Duodenal mucosa (tissue), 2 donors: ENCODE measurements at regions not wholly inside any gene's neighbourhood (a gene's known extent, or its start where the extent isn't known, plus 50 kb on each side); places are given as distances from the start of the nearest gene placed in this dataset.

ENCODE experiments used
- H3K27ac ChIP-seq: one replicate; pipeline ENCODE4 v1.7.0; 2013; ENCODE audit warnings: low read depth, low read length
- H3K27me3 ChIP-seq, 2 donors: one replicate each; pipeline ENCODE4 v1.7.0; 2013; ENCODE audit warnings: low read length in 2 of 2, control low read depth in 1 of 2; ENCODE audit not compliant: insufficient read depth in 2 of 2, control insufficient read depth in 1 of 2
- H3K36me3 ChIP-seq, 2 donors: one replicate each; pipeline ENCODE4 v1.7.0; 2013; ENCODE audit warnings: low read length in 2 of 2, control low read depth in 1 of 2; ENCODE audit not compliant: insufficient read depth in 2 of 2, control insufficient read depth in 1 of 2
- H3K4me1 ChIP-seq, 2 donors: one replicate each; pipeline ENCODE4 v1.7.0; 2013; ENCODE audit warnings: low read length in 2 of 2, control low read depth in 1 of 2; ENCODE audit not compliant: insufficient read depth in 2 of 2, control insufficient read depth in 1 of 2
- H3K4me3 ChIP-seq, 2 donors: one replicate each; pipeline ENCODE4 v1.7.0; 2013; ENCODE audit warnings: low read length in 2 of 2, low read depth in 1 of 2
- H3K9ac ChIP-seq, 2 donors: one replicate each; pipeline ENCODE4 v1.7.0; 2013; ENCODE audit warnings: low read length in 2 of 2, low read depth in 1 of 2
- H3K9me3 ChIP-seq, 2 donors: one replicate each; pipeline ENCODE4 v1.7.0; 2013; ENCODE audit warnings: low read length in 2 of 2, control low read depth in 1 of 2; ENCODE audit not compliant: control insufficient read depth in 1 of 2

GRCh38 chr5:158170060-158170459 lies 311.1 kb upstream of the CLINT1 start:
- H3K4me1 ChIP-seq: peaks cover 10 to 24% of the 10 kb centered on the region in 2 donors
- H3K27ac ChIP-seq: no peak overlapping the region
- no peak overlapping the region for H3K9ac ChIP-seq
- H3K36me3 ChIP-seq: no peaks in the 10 kb centered on the region
- H3K4me3 ChIP-seq: no peak overlapping the region
- no peaks in the 10 kb centered on the region for H3K9me3 ChIP-seq
- no peaks in the 10 kb centered on the region for H3K27me3 ChIP-seq

GRCh38 chr5:158166424-158166823 lies 307.5 kb upstream of the CLINT1 start:
- Histone ChIP-seq H3K9me3 (no peaks in the 10 kb centered on the region), H3K9ac (no peak overlapping the region), H3K36me3 (no peaks in the 10 kb centered on the region), H3K27ac (no peak overlapping the region), H3K27me3 (peaks cover 3% of the 10 kb centered on the region in 2 donors), H3K4me1 (peaks cover 5 to 18% of the 10 kb centered on the region in 2 donors), H3K4me3 (no peak overlapping the region)

GRCh38 chr5:158165647-158166046 lies 306.7 kb upstream of the CLINT1 start:
- Histone ChIP-seq H3K27ac (no peak overlapping the region), H3K9ac (no peak overlapping the region), H3K4me1 (peaks cover under 1 to 10% of the 10 kb centered on the region in 2 donors), H3K4me3 (no peak overlapping the region), H3K27me3 (peaks cover 3% of the 10 kb centered on the region in 2 donors), H3K36me3 (no peaks in the 10 kb centered on the region), H3K9me3 (no peaks in the 10 kb centered on the region)

GRCh38 chr5:158164296-158165047 lies 305.5 kb upstream of the CLINT1 start:
- H3K36me3 ChIP-seq: no peaks in the 10 kb centered on the region
- H3K27ac ChIP-seq: no peak overlapping the region
- no peaks in the 10 kb centered on the region for H3K4me1 ChIP-seq

GRCh38 chr5:158163451-158164295 lies 304.7 kb upstream of the CLINT1 start:
- H3K9me3 ChIP-seq: no peaks in the 10 kb centered on the region
- peaks cover 3% of the 10 kb centered on the region in 2 donors for H3K27me3 ChIP-seq
- H3K4me3 ChIP-seq: no peak overlapping the region
- H3K4me1 ChIP-seq: no peaks in the 10 kb centered on the region
- H3K9ac ChIP-seq: no peak overlapping the region
- no peak overlapping the region for H3K27ac ChIP-seq
- no peaks in the 10 kb centered on the region for H3K36me3 ChIP-seq

More at GRCh38 chr5:158164296-158165047, 305.5 kb upstream of the CLINT1 start:
- H3K4me3 ChIP-seq: no peak overlapping the region
- no peaks in the 10 kb centered on the region for H3K9me3 ChIP-seq
- H3K27me3 ChIP-seq: peaks cover 3% of the 10 kb centered on the region in 2 donors
- H3K9ac ChIP-seq: no peak overlapping the region

GRCh38 chr5:158162479-158163034 lies 303.6 kb upstream of the CLINT1 start:
- H3K27ac ChIP-seq: no peak overlapping the region
- H3K27me3 ChIP-seq: peaks cover 3% of the 10 kb centered on the region in 2 donors
- no peaks in the 10 kb centered on the region for H3K9me3 ChIP-seq
- H3K4me1 ChIP-seq: no peaks in the 10 kb centered on the region
- H3K4me3 ChIP-seq: no peak overlapping the region
- no peak overlapping the region for H3K9ac ChIP-seq
- no peaks in the 10 kb centered on the region for H3K36me3 ChIP-seq

- Histone ChIP-seq H3K9me3 (no peaks in the 10 kb centered on the region), H3K36me3 (no peaks in the 10 kb centered on the region), H3K4me3 (no peak overlapping the region), H3K9ac (no peak overlapping the region), H3K27ac (no peak overlapping the region), H3K27me3 (peaks cover 3% of the 10 kb centered on the region in 2 donors), H3K4me1 (no peaks in the 10 kb centered on the region)
Observed at GRCh38 chr5:158162026-158162425, 303.1 kb upstream of the CLINT1 start.

GRCh38 chr5:158159621-158160020 lies 300.7 kb upstream of the CLINT1 start:
- no peaks in the 10 kb centered on the region for H3K9me3 ChIP-seq
- H3K4me3 ChIP-seq: no peak overlapping the region
- H3K27ac ChIP-seq: no peak overlapping the region
- H3K4me1 ChIP-seq: no peaks in the 10 kb centered on the region
- no peak overlapping the region for H3K9ac ChIP-seq
- H3K36me3 ChIP-seq: no peaks in the 10 kb centered on the region
- H3K27me3 ChIP-seq: peaks cover 3 to 8% of the 10 kb centered on the region in 2 donors

GRCh38 chr5:158155811-158156505 lies 297.0 kb upstream of the CLINT1 start:
- Histone ChIP-seq H3K9ac (no peak overlapping the region), H3K36me3 (no peaks in the 10 kb centered on the region), H3K27me3 (peaks cover 0 to 5% of the 10 kb centered on the region in 2 donors), H3K27ac (no peak overlapping the region), H3K4me1 (no peaks in the 10 kb centered on the region), H3K4me3 (no peak overlapping the region), H3K9me3 (no peaks in the 10 kb centered on the region)
